ENCODE measurements at regions not wholly inside any gene's neighbourhood (a gene's known extent, or its start where the extent isn't known, plus 50 kb on each side); places are given as distances from the start of the nearest gene placed in this dataset.

DNA sequence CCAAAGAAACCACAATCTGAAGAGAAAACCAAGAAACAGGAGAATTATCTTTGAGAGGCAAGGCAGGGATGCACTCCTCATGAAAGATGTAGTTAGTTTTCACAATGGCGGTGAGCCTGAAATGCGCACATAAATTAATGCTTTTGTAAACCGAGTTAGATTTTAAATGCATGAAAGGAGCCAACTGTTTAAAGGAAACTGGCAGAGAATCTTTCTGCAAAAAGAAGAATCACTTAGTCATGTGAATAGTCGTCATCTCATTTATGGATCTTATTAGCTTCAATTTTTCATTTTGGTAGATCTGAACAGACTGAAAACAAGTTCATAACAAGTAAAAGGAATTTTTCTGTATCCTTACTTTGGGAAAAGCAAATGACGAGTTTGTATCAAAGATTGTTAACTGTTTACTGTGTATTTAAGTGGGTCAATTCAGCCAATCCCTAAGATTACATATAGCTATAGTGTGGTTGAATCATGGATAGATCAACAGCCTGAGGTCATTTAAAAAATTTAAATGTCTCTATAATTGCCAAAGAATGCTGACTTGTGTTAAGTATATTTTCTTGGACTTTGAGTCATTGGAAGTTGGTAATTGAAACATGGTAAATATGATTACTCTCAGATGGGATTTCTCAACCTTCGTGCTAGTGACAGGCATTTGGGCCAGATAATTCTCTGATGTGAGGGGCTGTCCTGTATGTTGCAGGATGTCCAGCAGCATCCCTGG is 226.6 kb upstream of the KAZN start:
- Mint-ChIP-seq H3K4me3 (ENCODE audit: unreplicated experiment) (no peak overlapping the region), H3K36me3 (ENCODE audit: low read depth) (no peaks in the 10 kb centered on the region), H3K4me1 (ENCODE audit: low read depth) (no peaks in the 10 kb centered on the region), H3K9me3 (ENCODE audit: low read depth) (peaks cover 8% of the 10 kb centered on the region), H3K27me3 (ENCODE audit: low read depth) (peaks cover 4% of the 10 kb centered on the region), H3K27ac (ENCODE audit: unreplicated experiment) (no peak overlapping the region)
- TF ChIP-seq, protein P1, sequence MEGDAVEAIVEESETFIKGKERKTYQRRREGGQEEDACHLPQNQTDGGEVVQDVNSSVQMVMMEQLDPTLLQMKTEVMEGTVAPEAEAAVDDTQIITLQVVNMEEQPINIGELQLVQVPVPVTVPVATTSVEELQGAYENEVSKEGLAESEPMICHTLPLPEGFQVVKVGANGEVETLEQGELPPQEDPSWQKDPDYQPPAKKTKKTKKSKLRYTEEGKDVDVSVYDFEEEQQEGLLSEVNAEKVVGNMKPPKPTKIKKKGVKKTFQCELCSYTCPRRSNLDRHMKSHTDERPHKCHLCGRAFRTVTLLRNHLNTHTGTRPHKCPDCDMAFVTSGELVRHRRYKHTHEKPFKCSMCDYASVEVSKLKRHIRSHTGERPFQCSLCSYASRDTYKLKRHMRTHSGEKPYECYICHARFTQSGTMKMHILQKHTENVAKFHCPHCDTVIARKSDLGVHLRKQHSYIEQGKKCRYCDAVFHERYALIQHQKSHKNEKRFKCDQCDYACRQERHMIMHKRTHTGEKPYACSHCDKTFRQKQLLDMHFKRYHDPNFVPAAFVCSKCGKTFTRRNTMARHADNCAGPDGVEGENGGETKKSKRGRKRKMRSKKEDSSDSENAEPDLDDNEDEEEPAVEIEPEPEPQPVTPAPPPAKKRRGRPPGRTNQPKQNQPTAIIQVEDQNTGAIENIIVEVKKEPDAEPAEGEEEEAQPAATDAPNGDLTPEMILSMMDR (IDR thresholded peaks at IDR 0.05) = no peak
- no peak for DNase-seq (ENCODE audit: low spot score)

DNA sequence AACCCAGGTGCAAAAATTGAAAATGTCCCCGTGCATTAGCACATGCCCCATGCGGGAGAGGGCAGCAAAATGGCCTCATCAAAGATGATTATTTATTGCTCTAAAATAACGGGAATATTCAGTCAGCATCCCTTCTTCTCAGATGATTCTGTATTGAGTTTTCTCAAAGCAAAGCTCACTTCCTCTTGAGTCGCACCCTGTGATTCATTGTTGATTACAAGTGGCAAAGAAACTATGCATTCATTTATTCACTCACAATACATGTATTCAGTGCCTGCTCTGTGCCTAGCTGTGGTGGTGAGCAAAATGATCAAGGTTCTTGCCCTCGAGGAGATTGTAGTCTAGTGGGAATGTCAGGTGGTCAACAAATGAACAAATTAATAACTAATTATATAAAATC is 226.0 kb upstream of the KAZN start:
- Mint-ChIP-seq H3K27ac (ENCODE audit: unreplicated experiment) (no peak overlapping the region), H3K9me3 (ENCODE audit: low read depth) (peaks cover 13% of the 10 kb centered on the region), H3K4me1 (ENCODE audit: low read depth) (no peaks in the 10 kb centered on the region), H3K4me3 (ENCODE audit: unreplicated experiment) (no peak overlapping the region), H3K27me3 (ENCODE audit: low read depth) (peaks cover 4% of the 10 kb centered on the region), H3K36me3 (ENCODE audit: low read depth) (no peaks in the 10 kb centered on the region)
- TF ChIP-seq, protein P1 (IDR thresholded peaks at IDR 0.05) = no peak
- no peak for DNase-seq (ENCODE audit: low spot score)

DNA sequence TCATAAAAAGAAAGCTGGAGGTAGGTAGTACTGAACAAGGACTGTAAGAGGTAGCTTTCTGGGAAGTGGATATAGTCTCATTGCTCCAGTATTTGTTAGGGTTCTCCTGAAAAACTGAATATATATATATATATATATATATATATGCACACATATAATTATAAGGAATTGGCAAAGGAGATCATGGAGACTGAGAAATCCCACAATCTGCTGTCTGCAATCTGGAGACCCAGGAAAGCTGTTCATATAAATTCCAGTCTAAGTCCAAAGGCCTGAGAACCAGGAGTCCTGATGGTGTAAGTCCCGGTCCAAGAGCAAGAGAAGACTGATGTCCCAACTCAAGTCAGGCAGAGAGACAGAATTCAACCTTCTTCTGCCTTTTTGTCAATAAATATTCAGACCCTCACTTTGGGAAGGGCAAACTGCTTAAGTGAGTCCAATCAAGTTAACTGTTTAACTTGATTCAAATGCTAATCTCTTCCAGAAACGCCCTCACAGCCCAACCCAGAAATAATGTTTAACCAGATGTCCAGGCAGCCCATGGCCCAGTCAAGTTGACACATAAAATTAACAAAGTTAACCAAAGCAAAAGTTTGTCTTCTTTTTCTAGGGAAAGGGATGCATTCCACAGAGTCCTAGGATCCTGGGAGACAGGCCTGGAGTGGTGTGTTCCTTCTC is 225.3 kb upstream of the KAZN start:
- Mint-ChIP-seq H3K27me3 (ENCODE audit: low read depth) (peaks cover 4% of the 10 kb centered on the region), H3K27ac (ENCODE audit: unreplicated experiment) (no peak overlapping the region), H3K4me3 (ENCODE audit: unreplicated experiment) (no peak overlapping the region), H3K36me3 (ENCODE audit: low read depth) (no peaks in the 10 kb centered on the region), H3K4me1 (ENCODE audit: low read depth) (no peaks in the 10 kb centered on the region), H3K9me3 (ENCODE audit: low read depth) (peaks cover 13% of the 10 kb centered on the region)
- TF ChIP-seq, protein P1 (IDR thresholded peaks at IDR 0.05) = no peak
- no peak for DNase-seq (ENCODE audit: low spot score)

DNA sequence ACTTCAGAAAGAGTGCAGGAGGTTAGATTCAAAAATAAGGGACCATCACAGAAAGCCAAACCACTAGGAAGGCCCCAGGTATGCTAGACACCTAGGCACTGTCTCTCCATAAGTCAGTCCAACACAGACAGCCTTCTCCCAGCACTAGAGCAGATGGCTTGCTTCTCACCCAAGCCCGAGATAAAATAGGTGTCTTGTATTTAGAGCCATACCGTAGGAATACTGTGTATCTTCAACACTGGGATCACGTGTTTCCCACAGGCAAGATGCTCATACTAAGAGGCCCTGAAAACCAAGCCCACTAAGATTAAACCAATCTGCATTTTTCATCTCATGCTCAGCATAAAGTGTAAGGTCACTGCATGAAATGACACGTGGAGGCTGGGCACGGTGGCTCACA is 223.3 kb upstream of the KAZN start:
- H3K27me3 Mint-ChIP-seq (ENCODE audit: low read depth) = no peaks in the 10 kb centered on the region
- no peak overlapping the region for H3K27ac Mint-ChIP-seq (ENCODE audit: unreplicated experiment)
- H3K9me3 Mint-ChIP-seq (ENCODE audit: low read depth) = peaks cover 23% of the 10 kb centered on the region
- no peak for DNase-seq (ENCODE audit: low spot score)
- H3K4me3 Mint-ChIP-seq (ENCODE audit: unreplicated experiment) = no peak overlapping the region
- TF ChIP-seq, protein P1 (IDR thresholded peaks at IDR 0.05) = no peak
- H3K36me3 Mint-ChIP-seq (ENCODE audit: low read depth) = no peaks in the 10 kb centered on the region
- H3K4me1 Mint-ChIP-seq (ENCODE audit: low read depth) = no peaks in the 10 kb centered on the region

DNA sequence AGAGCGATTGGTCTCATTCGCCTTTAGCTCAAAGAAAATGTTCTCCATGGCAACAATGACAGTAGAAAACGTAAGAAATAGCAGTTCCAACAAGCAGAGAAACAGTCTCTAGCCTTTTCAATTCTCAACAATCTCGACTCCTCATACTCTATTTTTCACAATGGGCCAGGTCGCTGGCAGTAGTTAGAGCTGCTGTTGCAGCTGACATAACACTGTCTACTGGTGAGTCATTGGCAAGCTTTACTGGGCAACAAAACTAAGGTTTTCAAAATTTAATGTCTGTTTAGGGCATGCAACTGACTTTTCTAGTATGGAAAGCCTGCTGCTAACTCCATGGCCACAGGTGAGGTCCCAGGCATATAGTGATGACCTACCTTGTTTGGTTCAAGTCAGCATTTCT is 221.1 kb upstream of the KAZN start:
- Mint-ChIP-seq H3K4me3 (ENCODE audit: unreplicated experiment) (no peak overlapping the region), H3K4me1 (ENCODE audit: low read depth) (no peaks in the 10 kb centered on the region), H3K9me3 (ENCODE audit: low read depth) (peaks cover 34% of the 10 kb centered on the region), H3K27me3 (ENCODE audit: low read depth) (no peaks in the 10 kb centered on the region), H3K27ac (ENCODE audit: unreplicated experiment) (no peak overlapping the region), H3K36me3 (ENCODE audit: low read depth) (no peaks in the 10 kb centered on the region)
- DNase-seq (ENCODE audit: low spot score) = no peak
- TF ChIP-seq, protein P1 (IDR thresholded peaks at IDR 0.05) = no peak

Data from chondrocyte (in vitro differentiated cells).